K562 (cell line): ENCODE measurements at regions not wholly inside any gene's neighbourhood (a gene's known extent, or its start where the extent isn't known, plus 50 kb on each side); places are given as distances from the start of the nearest gene placed in this dataset.

Source experiments
- ATAC-seq: fragments of 200-7000 bp; cut with Tn5 transposase; 3 replicates; pipeline ENCODE4 v1.9.1; 2020; ENCODE audit warnings: moderate library complexity
- BruUV-seq: library from RNA; stranded (reverse); fragments of 400-500 nt; replicated peaks from 2 replicates; lab custom pipeline; 2021; lab: Mats Ljungman, UMichigan
- CTCF ChIA-PET: fragments of 300-600 bp; formaldehyde crosslinking; extraction: SDS; loops from one replicate; lab custom pipeline; 2021; ENCODE audit warnings: low intra/inter-chr PET ratio; lab: Yijun Ruan, JAX
- POLR2A ChIA-PET: fragments of 300-600, 350-650 bp; sonication (Branson Sonifier 250); formaldehyde crosslinking; extraction: SDS; loops from one replicate; lab custom pipeline; 2021; ENCODE audit warnings: antibody characterized with exemption, inconsistent platforms; lab: Yijun Ruan, JAX
- DNase-seq, 4 experiments: peaks; one replicate each; pipeline versions ENCODE4 v3.0.0 to v3.0.0-alpha.2; 2011 to 2018; ENCODE audit warnings: low spot score in 3 of 4, mixed read lengths in 3 of 4; ENCODE audit errors: extremely low read depth in 1 of 4
- FAIRE-seq: peaks from 2 replicates; lab custom pipeline; 2011; peaks lifted over from hg19 to GRCh38; lab: Jason Lieb, UNC
- H2AFZ ChIP-seq: 2 replicates; pipeline ENCODE4 v1.6.0; 2011; ENCODE audit warnings: low read depth, low read length, control low read depth, inconsistent platforms
- H3K27ac ChIP-seq: fragments of 200-600 bp; 3 replicates; pipeline ENCODE4 v1.8.0; 2011; ENCODE audit warnings: low read depth, mild to moderate bottlenecking, control low read depth, inconsistent platforms, low read length, moderate library complexity, mixed read lengths; ENCODE audit errors: extremely low read depth
- H3K27me3 ChIP-seq, 2 experiments: fragments of 300-600 bp in 1 of 2; 2 replicates in 1 of 2; 3 replicates in 1 of 2; pipeline versions ENCODE4 v1.6.0 to v1.8.0; 2011; ENCODE audit warnings: inconsistent platforms in 2 of 2, low read length in 2 of 2, mild to moderate bottlenecking in 1 of 2, mixed read lengths in 1 of 2, moderate library complexity in 1 of 2; ENCODE audit not compliant: control insufficient read depth in 2 of 2, insufficient read depth in 2 of 2
- H3K36me3 ChIP-seq: fragments of 300-600 bp; 3 replicates; pipeline ENCODE4 v1.8.0; 2011; ENCODE audit warnings: mild to moderate bottlenecking, low read length, inconsistent platforms; ENCODE audit not compliant: control insufficient read depth, insufficient read depth
- H3K4me1 ChIP-seq, 2 experiments: fragments of 200-600 bp in 1 of 2; replicated peaks in 1 of 2; 2 replicates in 1 of 2; 3 replicates in 1 of 2; pipeline versions ENCODE4 v1.5.1 to v1.8.0; 2011; ENCODE audit warnings: inconsistent platforms in 2 of 2, low read length in 2 of 2, mild to moderate bottlenecking in 1 of 2, mixed read lengths in 1 of 2, moderate library complexity in 1 of 2; ENCODE audit not compliant: control insufficient read depth in 2 of 2, insufficient read depth in 2 of 2
- H3K4me2 ChIP-seq: 2 replicates; pipeline ENCODE4 v1.6.1; 2011; ENCODE audit warnings: low read length, control low read depth, inconsistent platforms, mixed read lengths; ENCODE audit not compliant: insufficient read depth
- H3K4me3 ChIP-seq: fragments of 200-600 bp; sonication (generic), shearing (Covaris generic); 2 replicates; pipeline ENCODE4 v1.5.1; 2016; ENCODE audit warnings: control low read depth, inconsistent platforms
- H3K79me2 ChIP-seq: fragments of 200-600 bp; 3 replicates; pipeline ENCODE4 v1.8.0; 2011; ENCODE audit warnings: low read length, inconsistent platforms; ENCODE audit not compliant: control insufficient read depth, insufficient read depth
- H3K9ac ChIP-seq, 2 experiments: 2 replicates each; pipeline versions ENCODE4 v1.6.0 to v1.6.1; 2011; ENCODE audit warnings: low read depth in 2 of 2, low read length in 2 of 2, control low read depth in 1 of 2, inconsistent platforms in 1 of 2, mild to moderate bottlenecking in 1 of 2, mixed read lengths in 1 of 2; ENCODE audit not compliant: insufficient read depth in 1 of 2
- H3K9me1 ChIP-seq: one replicate; pipeline ENCODE4 v1.6.0; 2011; ENCODE audit warnings: inconsistent platforms, mild to moderate bottlenecking, low read length, moderate library complexity; ENCODE audit not compliant: control insufficient read depth, insufficient read depth
- H3K9me3 ChIP-seq: replicated peaks from 2 replicates; pipeline ENCODE4 v1.5.1; 2011; ENCODE audit warnings: low read depth, low read length, inconsistent platforms; ENCODE audit not compliant: control insufficient read depth, insufficient read depth
- H4K20me1 ChIP-seq: replicated peaks from 2 replicates; pipeline ENCODE4 v1.6.1; 2011; ENCODE audit warnings: low read length, inconsistent platforms, mixed read lengths; ENCODE audit not compliant: control insufficient read depth, insufficient read depth
- ARNT ChIP-seq, 2 experiments: fragments of 450-650 bp; IDR thresholded peaks; 2 replicates each; pipeline ENCODE4 v1.6.1; 2016; ENCODE audit warnings: mild to moderate bottlenecking in 1 of 2
- BRD9 ChIP-seq: fragments of 450-650 bp; IDR thresholded peaks from 2 replicates; pipeline ENCODE4 v1.6.1; 2018; ENCODE audit warnings: low read depth; ENCODE audit not compliant: partially characterized antibody
- FOXK2 ChIP-seq, 2 experiments: fragments of 450-650 bp; IDR thresholded peaks in 1 of 2; conservative IDR thresholded peaks in 1 of 2; 2 replicates each; pipeline ENCODE4 v1.6.1; 2016; ENCODE audit warnings: low read depth in 2 of 2, mild to moderate bottlenecking in 1 of 2
- KAT2B ChIP-seq: IDR thresholded peaks from one replicate; pipeline ENCODE4 v1.6.1; 2012; ENCODE audit warnings: low read depth, mild to moderate bottlenecking, control low read depth, inconsistent platforms, low read length, moderate library complexity
- KLF1 ChIP-seq: fragments of 450-650 bp; IDR thresholded peaks from 2 replicates; pipeline ENCODE4 v1.6.1; 2016; ENCODE audit warnings: missing genetic modification characterization, missing compliant biosample characterization
- KLF10 ChIP-seq: fragments of 250-450 bp; sonication (Bioruptor Pico); IDR thresholded peaks from 2 replicates; pipeline ENCODE4 v1.6.1; 2021; ENCODE audit warnings: matching md5 sums
- KLF16 ChIP-seq: IDR thresholded peaks from 2 replicates; pipeline ENCODE4 v1.6.1; 2016; ENCODE audit warnings: antibody characterized with exemption
- MXD1 ChIP-seq: fragments of 250-450 bp; sonication (Bioruptor Pico); IDR thresholded peaks from 2 replicates; pipeline ENCODE4 v1.8.0; 2021; ENCODE audit warnings: borderline replicate concordance, mild to moderate bottlenecking, moderate library complexity; ENCODE audit not compliant: poor library complexity, severe bottlenecking
- PHTF2 ChIP-seq: fragments of 250-450 bp; sonication (Bioruptor Pico); IDR thresholded peaks from 2 replicates; pipeline ENCODE4 v1.5.0; 2021; ENCODE audit warnings: mild to moderate bottlenecking
- SETDB1 ChIP-seq: IDR thresholded peaks from one replicate; pipeline ENCODE4 v1.6.1; 2012; ENCODE audit warnings: low read length, control low read depth, inconsistent platforms
- TEAD4 ChIP-seq, 2 experiments: sonication (generic) in 1 of 2; formaldehyde crosslinking in 1 of 2; IDR thresholded peaks; 2 replicates each; pipeline versions ENCODE4 v1.6.1 to v1.8.0; 2012 to 2022; ENCODE audit warnings: borderline replicate concordance in 1 of 2, inconsistent platforms in 1 of 2, low read length in 1 of 2, mild to moderate bottlenecking in 1 of 2, missing genetic modification reagents in 1 of 2
- ZNF384 ChIP-seq: IDR thresholded peaks from 2 replicates; pipeline ENCODE4 v1.6.1; 2012; ENCODE audit warnings: low read depth, low read length, improper control_type of control experiment
- ZNF512 ChIP-seq: IDR thresholded peaks from 2 replicates; pipeline ENCODE4 v1.6.1; 2016; ENCODE audit warnings: missing genetic modification characterization, missing compliant biosample characterization
- ZZZ3 ChIP-seq: fragments of 450-650 bp; IDR thresholded peaks from 2 replicates; pipeline ENCODE4 v1.6.1; 2016; ENCODE audit warnings: antibody characterized with exemption, mild to moderate bottlenecking, moderate library complexity
- in situ Hi-C: fragments of 300-500 bp; cut with MboI; formaldehyde crosslinking; loops from 4 replicates; pipeline ENCODE4 v1.15.0; 2018; ENCODE audit warnings: inconsistent platforms, mixed read lengths
- intact Hi-C: fragments of 100-400 bp; cut with micrococcal nuclease; formaldehyde crosslinking; loops from 2 replicates; pipeline ENCODE4 v1.14.2; 2022
- TF ChIP-seq, protein P1 (sequence below): fragments of 250-450 bp; sonication (Bioruptor Pico); IDR thresholded peaks from 2 replicates; pipeline ENCODE4 v1.5.0; 2021; ENCODE audit warnings: mild to moderate bottlenecking, borderline replicate concordance

DNA sequence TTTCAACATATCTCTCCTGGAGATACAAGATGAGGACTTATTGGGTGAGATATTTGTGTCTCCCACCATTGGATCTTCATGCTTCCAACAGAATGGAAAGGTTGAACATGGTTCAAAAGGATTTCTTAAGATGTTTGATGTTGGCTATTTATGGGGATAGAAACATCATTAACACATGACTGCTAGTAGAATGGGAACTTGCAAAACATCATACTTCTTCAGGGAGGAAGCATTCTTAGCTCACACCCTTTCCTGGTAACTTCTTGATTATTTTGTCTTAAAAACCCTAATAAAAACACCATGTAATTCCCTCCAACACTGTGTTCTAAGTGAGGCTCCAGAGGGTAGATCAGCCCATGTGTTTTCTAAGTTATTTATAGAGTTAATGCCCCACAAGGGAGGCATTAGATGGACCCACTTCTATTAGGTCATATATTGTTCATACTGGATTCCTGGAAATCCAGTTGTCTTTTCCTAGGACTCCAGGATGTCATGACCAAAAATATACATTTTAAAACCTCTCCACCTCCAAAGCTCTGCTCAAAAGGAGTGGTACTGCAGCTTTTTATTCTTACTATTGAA, 95.8 kb downstream of the FOXD1 start:
- H2AFZ ChIP-seq: no peak overlapping the region
- H3K9me1 ChIP-seq: no peaks in the 10 kb centered on the region
- no peaks in the 10 kb centered on the region for H3K4me1 ChIP-seq
- FAIRE-seq: no peak
- no peak overlapping the region for H3K4me3 ChIP-seq
- CTCF ChIA-PET: no interaction called here
- intact Hi-C loops: no loop called here
- DNase-seq: no peak
- H3K9me3 ChIP-seq: no peaks in the 10 kb centered on the region
- POLR2A ChIA-PET: no interaction called here
- peaks cover 3 to 5% of the 10 kb centered on the region in 2 experiments; a peak in 2 of 5 replicates for H3K27me3 ChIP-seq
- ATAC-seq: no peak
- BruUV-seq: no TSS peak
- no peaks in the 10 kb centered on the region for H3K79me2 ChIP-seq
- H3K4me2 ChIP-seq: no peak overlapping the region
- no peaks in the 10 kb centered on the region for H4K20me1 ChIP-seq
- H3K9ac ChIP-seq: no peak overlapping the region
- no peak overlapping the region for H3K27ac ChIP-seq
- TF ChIP-seq KLF16 (no peak), PHTF2 (no peak), KAT2B (no peak), BRD9 (no peak), SETDB1 (no peak), KLF1 (tag) (no peak), FOXK2 (conservative IDR thresholded peaks at IDR 0.05 in 1 of 2, IDR thresholded peaks at IDR 0.05 in 1 of 2; ENCODE audit: low read depth in 2 of 2) (no peak), KLF10 (CRISPR knock-in tag) (no peak), MXD1 (no peak), ZNF384 (no peak), ZNF512 (no peak), TEAD4 (IDR thresholded peaks at IDR 0.05; ENCODE audit: low read length) (no peak), TEAD4 (CRISPR knock-in tag; IDR thresholded peaks at IDR 0.05; ENCODE audit: borderline replicate concordance) (no peak), ARNT (IDR thresholded peaks at IDR 0.05) (no peak), ZZZ3 (no peak)
- TF ChIP-seq, protein P1, sequence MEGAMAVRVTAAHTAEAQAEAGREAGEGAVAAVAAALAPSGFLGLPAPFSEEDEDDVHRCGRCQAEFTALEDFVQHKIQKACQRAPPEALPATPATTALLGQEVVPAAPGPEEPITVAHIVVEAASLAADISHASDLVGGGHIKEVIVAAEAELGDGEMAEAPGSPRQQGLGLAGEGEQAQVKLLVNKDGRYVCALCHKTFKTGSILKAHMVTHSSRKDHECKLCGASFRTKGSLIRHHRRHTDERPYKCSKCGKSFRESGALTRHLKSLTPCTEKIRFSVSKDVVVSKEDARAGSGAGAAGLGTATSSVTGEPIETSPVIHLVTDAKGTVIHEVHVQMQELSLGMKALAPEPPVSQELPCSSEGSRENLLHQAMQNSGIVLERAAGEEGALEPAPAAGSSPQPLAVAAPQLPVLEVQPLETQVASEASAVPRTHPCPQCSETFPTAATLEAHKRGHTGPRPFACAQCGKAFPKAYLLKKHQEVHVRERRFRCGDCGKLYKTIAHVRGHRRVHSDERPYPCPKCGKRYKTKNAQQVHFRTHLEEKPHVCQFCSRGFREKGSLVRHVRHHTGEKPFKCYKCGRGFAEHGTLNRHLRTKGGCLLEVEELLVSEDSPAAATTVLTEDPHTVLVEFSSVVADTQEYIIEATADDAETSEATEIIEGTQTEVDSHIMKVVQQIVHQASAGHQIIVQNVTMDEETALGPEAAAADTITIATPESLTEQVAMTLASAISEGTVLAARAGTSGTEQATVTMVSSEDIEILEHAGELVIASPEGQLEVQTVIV (CRISPR knock-in tag): no peak
- no peaks in the 10 kb centered on the region for H3K36me3 ChIP-seq
- in situ Hi-C loops: no loop called here
